Glutamatergic neuron (in vitro differentiated cells): ENCODE measurements at regions not wholly inside any gene's neighbourhood (a gene's known extent, or its start where the extent isn't known, plus 50 kb on each side); places are given as distances from the start of the nearest gene placed in this dataset.
"Not testable (repeated sequence)": the region's sequence is repeated elsewhere in the genome, so short reads cannot be mapped to it uniquely, and the experiment has no call there.

Experiments
- DNase-seq: peaks from one replicate; pipeline ENCODE4 v3.0.0; 2022
- H3K27ac Mint-ChIP-seq: one replicate; pipeline ENCODE4 v1.8.0; 2020; ENCODE audit warnings: mild to moderate bottlenecking, mixed read lengths, inconsistent platforms; ENCODE audit not compliant: unreplicated experiment
- H3K27me3 Mint-ChIP-seq: one replicate; pipeline ENCODE4 v1.8.0; 2020; ENCODE audit warnings: mild to moderate bottlenecking, moderate library complexity, mixed read lengths, inconsistent platforms; ENCODE audit not compliant: unreplicated experiment
- H3K36me3 Mint-ChIP-seq: one replicate; pipeline ENCODE4 v1.8.0; 2020; ENCODE audit warnings: mild to moderate bottlenecking, mixed read lengths, inconsistent platforms; ENCODE audit not compliant: unreplicated experiment
- H3K4me1 Mint-ChIP-seq: one replicate; pipeline ENCODE4 v1.8.0; 2020; ENCODE audit warnings: mild to moderate bottlenecking, low read depth, mixed read lengths, inconsistent platforms; ENCODE audit not compliant: unreplicated experiment
- H3K4me3 Mint-ChIP-seq: one replicate; pipeline ENCODE4 v1.8.0; 2020; ENCODE audit warnings: mild to moderate bottlenecking, mixed read lengths, inconsistent platforms; ENCODE audit not compliant: unreplicated experiment
- H3K9me3 Mint-ChIP-seq: one replicate; pipeline ENCODE4 v1.8.0; 2020; ENCODE audit warnings: mild to moderate bottlenecking, moderate library complexity, mixed read lengths, inconsistent platforms; ENCODE audit not compliant: unreplicated experiment
- CTCF ChIP-seq: fragments of 200-600 bp; sonication (generic); IDR thresholded peaks from one replicate; pipeline ENCODE4 v1.5.0; 2021; ENCODE audit not compliant: partially characterized antibody, unreplicated experiment

- Mint-ChIP-seq H3K9me3 (peaks cover 5% of the 10 kb centered on the region), H3K27ac (no peak overlapping the region), H3K36me3 (peaks cover 13% of the 10 kb centered on the region), H3K27me3 (no peaks in the 10 kb centered on the region), H3K4me1 (no peaks in the 10 kb centered on the region), H3K4me3 (no peak overlapping the region)
- DNase-seq, result no peak
- TF ChIP-seq CTCF, result no peak
Measured at GRCh38 chr21:33997436-33997835, 75.9 kb upstream of the MRPS6 start.

- no peak for DNase-seq
- TF ChIP-seq CTCF, result no peak
- Mint-ChIP-seq H3K9me3 (peaks cover 5% of the 10 kb centered on the region), H3K4me1 (no peaks in the 10 kb centered on the region), H3K36me3 (peaks cover 13% of the 10 kb centered on the region), H3K4me3 (no peak overlapping the region), H3K27ac (no peak overlapping the region), H3K27me3 (no peaks in the 10 kb centered on the region)
Measured at GRCh38 chr21:33994373-33994772, 78.8 kb upstream of the ATP5PO start.

- Mint-ChIP-seq H3K4me3 (no peak overlapping the region), H3K27me3 (no peaks in the 10 kb centered on the region), H3K36me3 (peaks cover 13% of the 10 kb centered on the region), H3K27ac (no peak overlapping the region), H3K9me3 (peaks cover 5% of the 10 kb centered on the region), H3K4me1 (no peaks in the 10 kb centered on the region)
- no peak for TF ChIP-seq CTCF
- DNase-seq, result no peak
Measured at GRCh38 chr21:33993286-33994231, 78.0 kb upstream of the ATP5PO start.

GRCh38 chr21:33992412-33992811 lies 76.8 kb upstream of the ATP5PO start:
- peaks cover 13% of the 10 kb centered on the region for H3K36me3 Mint-ChIP-seq
- H3K4me3 Mint-ChIP-seq, H3K27ac Mint-ChIP-seq, DNase-seq, H3K4me1 Mint-ChIP-seq, H3K27me3 Mint-ChIP-seq, H3K9me3 Mint-ChIP-seq: not testable (repeated sequence)

GRCh38 chr21:33991133-33991532 lies 75.5 kb upstream of the ATP5PO start:
- Mint-ChIP-seq H3K4me3 (no peak overlapping the region), H3K27me3 (peaks cover 3% of the 10 kb centered on the region), H3K9me3 (peaks cover 2% of the 10 kb centered on the region), H3K27ac (no peak overlapping the region), H3K36me3 (peaks cover 5% of the 10 kb centered on the region), H3K4me1 (no peaks in the 10 kb centered on the region)
- TF ChIP-seq CTCF, result no peak
- no peak for DNase-seq
